ENCODE measurements at regions not wholly inside any gene's neighbourhood (a gene's known extent, or its start where the extent isn't known, plus 50 kb on each side); places are given as distances from the start of the nearest gene placed in this dataset.

DNA sequence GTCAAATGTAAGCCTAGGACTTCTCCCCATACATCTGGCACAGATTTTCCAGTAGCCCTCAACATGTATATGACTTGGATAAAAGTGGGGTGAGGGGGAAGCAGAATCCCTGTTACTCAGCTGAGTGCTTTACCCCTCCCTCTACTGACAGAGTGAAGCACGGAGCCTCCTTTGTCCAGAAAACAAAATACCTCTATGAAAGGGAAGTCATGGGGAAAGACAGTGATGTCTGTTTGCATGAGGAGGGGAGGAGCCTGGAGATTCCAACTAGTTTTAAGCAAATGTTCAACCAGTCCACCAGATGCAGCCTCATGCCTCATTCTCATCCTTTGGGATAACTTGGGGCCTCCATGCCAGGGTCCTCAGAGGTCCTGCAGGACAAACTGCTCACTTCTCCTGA is 203.9 kb downstream of the SMAD2 start:
- Histone ChIP-seq H3K56ac (ENCODE audit: low read length) (no peak overlapping the region), H2BK120ac (ENCODE audit: low read depth, low read length) (no peak overlapping the region)

DNA sequence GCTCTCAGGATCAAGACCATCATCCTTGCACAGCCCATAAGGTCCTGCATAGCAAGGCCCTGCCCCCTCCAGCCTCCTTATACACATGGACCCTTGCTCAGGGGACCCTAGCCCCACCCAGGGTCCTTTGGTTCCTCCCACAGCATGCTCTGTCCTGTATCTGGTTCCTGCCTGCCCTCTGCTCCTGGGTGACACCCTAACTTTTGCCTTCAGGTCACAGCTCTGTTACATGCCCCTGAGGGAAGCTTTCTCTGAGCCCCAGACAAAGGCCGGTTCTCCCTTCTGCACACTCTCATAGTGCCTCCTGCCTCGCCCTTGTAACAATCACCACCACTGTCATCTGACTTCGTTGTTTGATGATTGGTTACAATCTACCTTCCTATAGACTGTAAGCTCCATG is 204.8 kb downstream of the SMAD2 start:
- no peak overlapping the region for H2BK120ac ChIP-seq (ENCODE audit: low read depth, low read length)

More for the DNA sequence above, 203.9 kb downstream of the SMAD2 start:
- Histone ChIP-seq H2AK5ac (ENCODE audit: low read length) (no peak overlapping the region), H3K36me3 (ENCODE audit: control insufficient read depth, insufficient read depth, low read length) (no peaks in the 10 kb centered on the region), H3K27ac (ENCODE audit: low read depth, low read length) (no peak overlapping the region), H3K4me1 (ENCODE audit: control insufficient read depth, low read depth, low read length) (no peaks in the 10 kb centered on the region), H3K9ac (ENCODE audit: low read length) (no peak overlapping the region), H2BK5ac (ENCODE audit: low read length) (no peak overlapping the region), H3K4ac (ENCODE audit: low read depth, low read length) (no peak overlapping the region), H3K79me1 (ENCODE audit: low read length) (no peaks in the 10 kb centered on the region), H4K5ac (ENCODE audit: low read length) (no peak overlapping the region), H2BK15ac (replicated peaks; ENCODE audit: low read depth) (no peak overlapping the region), H3K23ac (ENCODE audit: low read length) (no peak overlapping the region), H3K4me2 (ENCODE audit: low read length) (no peak overlapping the region), H3K18ac (ENCODE audit: low read length) (no peak overlapping the region), H4K8ac (ENCODE audit: low read depth, low read length) (no peak overlapping the region), H3K27me3 (ENCODE audit: insufficient read depth, low read length, poor library complexity) (no peaks in the 10 kb centered on the region), H3K4me3 (ENCODE audit: low read length) (no peak overlapping the region), H3K79me2 (ENCODE audit: control insufficient read depth, insufficient read depth, low read length) (no peaks in the 10 kb centered on the region)
- WGBS (ENCODE audit: extremely low coverage, insufficient coverage, low lambda C conversion rate) = no CpG with 5 or more reads among the region's 1 CpG
- no peak for DNase-seq

DNA sequence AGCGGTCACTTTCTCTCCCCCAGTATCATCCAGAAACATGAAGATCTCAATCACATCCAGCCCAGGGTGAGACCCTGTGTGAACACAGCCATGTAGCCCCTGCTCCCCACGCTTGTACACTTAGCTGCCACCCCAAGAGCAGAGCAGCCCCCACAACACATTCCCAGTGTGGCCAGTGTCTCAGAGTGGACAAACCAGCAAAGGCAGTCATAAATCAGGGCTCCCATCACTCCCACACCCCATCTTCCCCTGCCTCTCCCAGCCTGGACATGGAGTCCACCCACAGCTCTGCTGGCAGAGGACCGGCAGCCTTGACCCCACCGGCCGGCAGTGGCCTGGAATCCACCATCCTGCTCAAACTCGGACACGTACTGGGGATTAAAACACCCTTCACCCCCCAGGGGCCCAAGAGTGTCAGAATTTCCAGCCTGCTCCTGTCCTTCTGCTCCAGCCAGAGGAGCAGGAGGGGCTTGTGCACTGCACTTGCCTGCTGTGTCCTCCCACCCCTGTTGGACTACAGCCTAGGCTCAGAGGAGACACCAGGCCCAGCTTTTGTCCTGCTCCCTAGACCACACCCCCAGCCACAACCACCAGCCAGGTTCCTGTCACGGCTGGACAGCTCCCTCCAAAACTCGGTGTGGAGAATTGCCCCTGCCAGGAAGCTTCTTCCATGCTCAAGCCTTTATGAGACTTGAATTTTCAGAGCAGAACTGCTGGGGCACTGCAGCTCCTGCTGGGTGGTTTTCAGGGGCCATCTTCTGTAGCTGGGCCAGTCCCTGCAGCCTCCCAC is 206.1 kb downstream of the SMAD2 start:
- Histone ChIP-seq H3K23ac (ENCODE audit: low read length) (no peak overlapping the region), H3K4me2 (ENCODE audit: low read length) (no peak overlapping the region), H3K27ac (ENCODE audit: low read depth, low read length) (no peak overlapping the region), H3K36me3 (ENCODE audit: control insufficient read depth, insufficient read depth, low read length) (no peaks in the 10 kb centered on the region), H3K79me1 (ENCODE audit: low read length) (no peaks in the 10 kb centered on the region), H2AK5ac (ENCODE audit: low read length) (no peak overlapping the region), H3K4me3 (ENCODE audit: low read length) (no peak overlapping the region), H4K8ac (ENCODE audit: low read depth, low read length) (no peak overlapping the region), H2BK15ac (replicated peaks; ENCODE audit: low read depth) (no peak overlapping the region), H3K4me1 (ENCODE audit: control insufficient read depth, low read depth, low read length) (no peaks in the 10 kb centered on the region), H3K18ac (ENCODE audit: low read length) (no peak overlapping the region), H2BK120ac (ENCODE audit: low read depth, low read length) (no peak overlapping the region), H3K56ac (ENCODE audit: low read length) (no peak overlapping the region), H3K4ac (ENCODE audit: low read depth, low read length) (no peak overlapping the region), H3K9ac (ENCODE audit: low read length) (no peak overlapping the region), H4K5ac (ENCODE audit: low read length) (no peak overlapping the region), H3K79me2 (ENCODE audit: control insufficient read depth, insufficient read depth, low read length) (no peaks in the 10 kb centered on the region), H2BK5ac (ENCODE audit: low read length) (no peak overlapping the region), H3K27me3 (ENCODE audit: insufficient read depth, low read length, poor library complexity) (no peaks in the 10 kb centered on the region)
- peak; percentile 21 for DNase-seq
- WGBS (ENCODE audit: extremely low coverage, insufficient coverage, low lambda C conversion rate) = no CpG with 5 or more reads among the region's 9 CpGs

More for the DNA sequence above, 204.8 kb downstream of the SMAD2 start:
- H3K23ac ChIP-seq (ENCODE audit: low read length) = no peak overlapping the region
- no peak overlapping the region for H3K56ac ChIP-seq (ENCODE audit: low read length)
- H3K36me3 ChIP-seq (ENCODE audit: control insufficient read depth, insufficient read depth, low read length) = no peaks in the 10 kb centered on the region
- H3K4me2 ChIP-seq (ENCODE audit: low read length) = no peak overlapping the region
- no peaks in the 10 kb centered on the region for H3K27me3 ChIP-seq (ENCODE audit: insufficient read depth, low read length, poor library complexity)
- H3K9ac ChIP-seq (ENCODE audit: low read length) = no peak overlapping the region
- H3K4me1 ChIP-seq (ENCODE audit: control insufficient read depth, low read depth, low read length) = no peaks in the 10 kb centered on the region
- H4K5ac ChIP-seq (ENCODE audit: low read length) = no peak overlapping the region
- H2AK5ac ChIP-seq (ENCODE audit: low read length) = no peak overlapping the region
- DNase-seq = no peak
- no peak overlapping the region for H2BK5ac ChIP-seq (ENCODE audit: low read length)
- H3K79me2 ChIP-seq (ENCODE audit: control insufficient read depth, insufficient read depth, low read length) = no peaks in the 10 kb centered on the region
- no peaks in the 10 kb centered on the region for H3K79me1 ChIP-seq (ENCODE audit: low read length)
- no peak overlapping the region for H2BK15ac ChIP-seq (replicated peaks; ENCODE audit: low read depth)
- H4K8ac ChIP-seq (ENCODE audit: low read depth, low read length) = no peak overlapping the region
- H3K4me3 ChIP-seq (ENCODE audit: low read length) = no peak overlapping the region
- no peak overlapping the region for H3K18ac ChIP-seq (ENCODE audit: low read length)
- no CpG with 5 or more reads among the region's 3 CpGs for WGBS (ENCODE audit: extremely low coverage, insufficient coverage, low lambda C conversion rate)
- H3K27ac ChIP-seq (ENCODE audit: low read depth, low read length) = no peak overlapping the region
- H3K4ac ChIP-seq (ENCODE audit: low read depth, low read length) = no peak overlapping the region

DNA sequence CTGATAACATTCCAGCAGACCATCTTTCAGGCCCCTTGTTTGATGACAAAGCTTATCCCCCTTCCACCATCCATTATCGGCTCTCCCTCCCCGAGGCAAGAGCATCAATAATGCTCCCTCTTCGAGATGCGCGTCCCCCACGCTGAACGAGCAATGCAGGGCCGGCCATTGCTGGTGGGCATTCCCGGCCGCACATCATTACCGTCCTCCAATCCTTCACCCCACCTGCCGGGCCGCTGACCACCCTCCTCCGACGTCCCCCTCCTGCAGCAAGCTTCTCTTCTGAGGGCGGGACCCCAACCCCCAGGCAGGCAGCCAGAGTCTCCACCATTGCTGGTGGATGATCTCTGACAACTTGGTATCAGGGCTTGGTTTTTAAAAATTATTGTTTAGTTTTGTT is 208.6 kb downstream of the SMAD2 start:
- Histone ChIP-seq H4K8ac (ENCODE audit: low read depth, low read length) (no peak overlapping the region), H3K36me3 (ENCODE audit: control insufficient read depth, insufficient read depth, low read length) (no peaks in the 10 kb centered on the region), H3K9ac (ENCODE audit: low read length) (no peak overlapping the region), H3K18ac (ENCODE audit: low read length) (no peak overlapping the region), H3K4me3 (ENCODE audit: low read length) (no peak overlapping the region), H3K23ac (ENCODE audit: low read length) (no peak overlapping the region), H3K79me1 (ENCODE audit: low read length) (no peaks in the 10 kb centered on the region), H3K27ac (ENCODE audit: low read depth, low read length) (no peak overlapping the region), H4K5ac (ENCODE audit: low read length) (no peak overlapping the region), H3K79me2 (ENCODE audit: control insufficient read depth, insufficient read depth, low read length) (no peaks in the 10 kb centered on the region), H3K4me1 (ENCODE audit: control insufficient read depth, low read depth, low read length) (no peaks in the 10 kb centered on the region), H2AK5ac (ENCODE audit: low read length) (no peak overlapping the region), H3K4me2 (ENCODE audit: low read length) (no peak overlapping the region), H3K4ac (ENCODE audit: low read depth, low read length) (no peak overlapping the region), H2BK15ac (replicated peaks; ENCODE audit: low read depth) (no peak overlapping the region), H3K56ac (ENCODE audit: low read length) (no peak overlapping the region), H2BK5ac (ENCODE audit: low read length) (no peak overlapping the region), H2BK120ac (ENCODE audit: low read depth, low read length) (no peak overlapping the region), H3K27me3 (ENCODE audit: insufficient read depth, low read length, poor library complexity) (no peaks in the 10 kb centered on the region)
- WGBS (ENCODE audit: extremely low coverage, insufficient coverage, low lambda C conversion rate) = no CpG with 5 or more reads among the region's 16 CpGs
- no peak for DNase-seq

GRCh38 chr18:47720741-47721140 is 209.7 kb downstream of the SMAD2 start:
- no peak overlapping the region for H3K27ac ChIP-seq (ENCODE audit: low read depth, low read length)
- H4K5ac ChIP-seq (ENCODE audit: low read length) = no peak overlapping the region
- no peak overlapping the region for H3K4me2 ChIP-seq (ENCODE audit: low read length)
- no peak overlapping the region for H3K9ac ChIP-seq (ENCODE audit: low read length)
- no peak overlapping the region for H2BK5ac ChIP-seq (ENCODE audit: low read length)
- no peak overlapping the region for H3K56ac ChIP-seq (ENCODE audit: low read length)
- H3K27me3 ChIP-seq (ENCODE audit: insufficient read depth, low read length, poor library complexity) = no peaks in the 10 kb centered on the region
- H3K4ac ChIP-seq (ENCODE audit: low read depth, low read length) = no peak overlapping the region
- no peak overlapping the region for H2AK5ac ChIP-seq (ENCODE audit: low read length)
- no peak overlapping the region for H2BK120ac ChIP-seq (ENCODE audit: low read depth, low read length)
- no peaks in the 10 kb centered on the region for H3K79me2 ChIP-seq (ENCODE audit: control insufficient read depth, insufficient read depth, low read length)
- H3K18ac ChIP-seq (ENCODE audit: low read length) = no peak overlapping the region
- no peak overlapping the region for H3K23ac ChIP-seq (ENCODE audit: low read length)
- no peak for DNase-seq
- no peaks in the 10 kb centered on the region for H3K36me3 ChIP-seq (ENCODE audit: control insufficient read depth, insufficient read depth, low read length)
- WGBS (ENCODE audit: extremely low coverage, insufficient coverage, low lambda C conversion rate) = no CpG with 5 or more reads among the region's 3 CpGs
- no peak overlapping the region for H3K4me3 ChIP-seq (ENCODE audit: low read length)
- H4K8ac ChIP-seq (ENCODE audit: low read depth, low read length) = no peak overlapping the region
- H3K4me1 ChIP-seq (ENCODE audit: control insufficient read depth, low read depth, low read length) = no peaks in the 10 kb centered on the region
- no peaks in the 10 kb centered on the region for H3K79me1 ChIP-seq (ENCODE audit: low read length)
- no peak overlapping the region for H2BK15ac ChIP-seq (replicated peaks; ENCODE audit: low read depth)

Measured in mesendoderm (in vitro differentiated cells).